Heart right ventricle (tissue), 16 donors: ENCODE measurements at regions not wholly inside any gene's neighbourhood (a gene's known extent, or its start where the extent isn't known, plus 50 kb on each side); places are given as distances from the start of the nearest gene placed in this dataset.
A peak's percentile ranks its signal among the peaks of the same experiment; 100 is the strongest.

Experiments
- ATAC-seq, 8 donors: fragments of 200-7000 bp; cut with Tn5 transposase; one replicate each; pipeline ENCODE4 v1.9.1; 2020; ENCODE audit warnings: mild to moderate bottlenecking in 8 of 8, moderate library complexity in 8 of 8, moderate number of reproducible peaks in 1 of 8
- DNase-seq, 2 donors: peaks; one replicate each; pipeline ENCODE4 v3.0.0-alpha.2; 2020
- H3K27ac ChIP-seq, 10 donors: fragments of 200-600 bp; sonication (generic) in 2 of 10; one replicate each; pipeline versions ENCODE4 v1.5.0 to v1.8.0; 2020 to 2022; ENCODE audit warnings: mild to moderate bottlenecking in 3 of 10
- H3K27me3 ChIP-seq, 7 donors: fragments of 200-600 bp; one replicate each; pipeline ENCODE4 v1.8.0; 2021 to 2022; ENCODE audit warnings: mild to moderate bottlenecking in 2 of 7
- H3K36me3 ChIP-seq, 9 donors: fragments of 200-600 bp; sonication (generic) in 1 of 9; one replicate each; pipeline versions ENCODE4 v1.5.0 to v1.8.0; 2020 to 2022; ENCODE audit warnings: mild to moderate bottlenecking in 2 of 9
- H3K4me1 ChIP-seq, 9 donors: fragments of 200-600 bp; sonication (generic) in 1 of 9; one replicate each; pipeline versions ENCODE4 v1.5.0 to v1.8.0; 2020 to 2022; ENCODE audit warnings: mild to moderate bottlenecking in 4 of 9
- H3K4me3 ChIP-seq, 10 donors: fragments of 200-600 bp; sonication (generic) in 2 of 10; one replicate each; pipeline versions ENCODE4 v1.5.0 to v1.8.0; 2020 to 2022; ENCODE audit warnings: mild to moderate bottlenecking in 7 of 10, moderate library complexity in 2 of 10
- H3K9me3 ChIP-seq, 11 donors: fragments of 200-600 bp in 10 of 11; sonication (generic) in 2 of 11; one replicate each; pipeline versions ENCODE4 v1.5.0 to v1.8.0; 2013 to 2022; ENCODE audit warnings: mild to moderate bottlenecking in 2 of 11, control low read depth in 1 of 11, moderate library complexity in 1 of 11
- CTCF ChIP-seq, 9 donors: fragments of 200-600 bp; sonication (generic) in 2 of 9; IDR thresholded peaks; one replicate each; pipeline versions ENCODE4 v1.5.0 to v1.8.0; 2021 to 2022; ENCODE audit warnings: antibody characterized with exemption in 9 of 9, mild to moderate bottlenecking in 5 of 9, moderate library complexity in 1 of 9
- WGBS, 2 donors: extraction: QIAGEN DNeasy Blood & Tissue Kit; methylation state at CpG; one replicate each; pipeline ENCODE4 v1.1.7; 2013; ENCODE audit warnings: inconsistent platforms in 1 of 2; 5-methylcytosine and 5-hydroxymethylcytosine counted together
- intact Hi-C, 10 donors: fragments of 100-400 bp; cut with DNase I; formaldehyde crosslinking; loops; one replicate each; pipeline versions ENCODE4 v1.11.1 to v1.14.2; 2022
- donor health status: Arrhythmogenic right ventricular cardiomyopathy.
- donor health status: ischemic (EF 13 %, LVEDD 7.1; RV severe dilation, severe dysfunction).
- donor health status: healthy with polysubstance abuse.
- donor health status: DM: no; HTN: yes; CAD: no.
- donor health status: DM: no; HTN: no; CAD: no.
- donor health status: ischemic (EF 25% LVEDD 6.9; RV normal size, moderate dysfunction).
- donor health status: ischemic (EF 25% LVEDD 5.7; RV mildly dilated, moderate dysfunction).
- donor health status: healthy.
- donor health status: DM: yes; HTN: yes; CAD: no.
- donor health status: Ischemic cardiomyopathy.
- donor health status: ischemic (EF 35%, LVEDD 5.7; RV mildly dilated, moderate dysfunction).
- donor health status: nonischemic (EF 11% LVEDD 7.7; RV severe dilation, severe dysfunction).
- donor health status: DM: yes; HTN: yes; CAD: no.
- donor health status: PGD.
- donor health status: ischemic (EF 29% LVEDD 5.4; RV normal size, mild dysfunction).
- donor health status: nonischemic (EF 23%, LVEDD 6.1; RV moderate dilation, normal function).

- DNase-seq (no peak), ATAC-seq (no peak)
- Histone ChIP-seq H3K4me3 (no peak overlapping the region), H3K36me3 (no peaks in the 10 kb centered on the region), H3K27me3 (no peaks in the 10 kb centered on the region), H3K4me1 (peaks cover 0 to 3% (median 0%) of the 10 kb centered on the region in 9 donors), H3K9me3 (no peaks in the 10 kb centered on the region), H3K27ac (no peak overlapping the region)
- no peak for TF ChIP-seq CTCF (IDR thresholded peaks at IDR 0.05)
- intact Hi-C loops: no loop called here
- 93 to 97% methylated on average over 4 of the region's 4 CpGs for WGBS, 2 donors
These were observed 342.5 kb downstream of the CYRIA start for GRCh38 chr2:16323126-16323520.

GRCh38 chr2:16322308-16323125 lies 343.1 kb downstream of the CYRIA start:
- no peak overlapping the region for H3K4me3 ChIP-seq
- H3K27ac ChIP-seq: no peak overlapping the region
- no peaks in the 10 kb centered on the region for H3K9me3 ChIP-seq
- DNase-seq (no peak), ATAC-seq (no peak)
- no peaks in the 10 kb centered on the region for H3K27me3 ChIP-seq
- no peak for TF ChIP-seq CTCF (IDR thresholded peaks at IDR 0.05)
- WGBS, 2 donors: 76 to 78% methylated on average over 9 of the region's 9 CpGs
- H3K36me3 ChIP-seq: no peaks in the 10 kb centered on the region
- peaks cover 0 to 3% (median 0%) of the 10 kb centered on the region in 9 donors for H3K4me1 ChIP-seq
- intact Hi-C loops: no loop called here

- peaks cover 0 to 3% (median 0%) of the 10 kb centered on the region in 9 donors for H3K4me1 ChIP-seq
- H3K27me3 ChIP-seq: no peaks in the 10 kb centered on the region
- no peaks in the 10 kb centered on the region for H3K9me3 ChIP-seq
- H3K4me3 ChIP-seq: no peak overlapping the region
- peak in 1 of 9 donors; percentile 5 for TF ChIP-seq CTCF (IDR thresholded peaks at IDR 0.05)
- 91 to 93% methylated on average over 4 of the region's 4 CpGs for WGBS, 2 donors
- no peak overlapping the region for H3K27ac ChIP-seq
- ATAC-seq: no peak
- intact Hi-C loops: no loop called here
- DNase-seq: no peak
- H3K36me3 ChIP-seq: no peaks in the 10 kb centered on the region
These were observed 343.8 kb downstream of the CYRIA start for GRCh38 chr2:16321872-16322271.

- Histone ChIP-seq H3K4me3 (no peak overlapping the region), H3K36me3 (no peaks in the 10 kb centered on the region), H3K4me1 (peaks cover 0 to 6% (median 0%) of the 10 kb centered on the region in 9 donors), H3K9me3 (no peaks in the 10 kb centered on the region), H3K27ac (no peak overlapping the region), H3K27me3 (no peaks in the 10 kb centered on the region)
- no peak for DNase-seq
- no peak for TF ChIP-seq CTCF (IDR thresholded peaks at IDR 0.05)
- no peak for ATAC-seq
- intact Hi-C loops: no loop called here
- 86 to 88% methylated on average over 9 of the region's 9 CpGs for WGBS, 2 donors
These were observed 344.4 kb downstream of the CYRIA start for GRCh38 chr2:16321256-16321655.
